ENCODE measurements at regions not wholly inside any gene's neighbourhood (a gene's known extent, or its start where the extent isn't known, plus 50 kb on each side); places are given as distances from the start of the nearest gene placed in this dataset.
A peak's percentile ranks its signal among the peaks of the same experiment; 100 is the strongest.

DNA sequence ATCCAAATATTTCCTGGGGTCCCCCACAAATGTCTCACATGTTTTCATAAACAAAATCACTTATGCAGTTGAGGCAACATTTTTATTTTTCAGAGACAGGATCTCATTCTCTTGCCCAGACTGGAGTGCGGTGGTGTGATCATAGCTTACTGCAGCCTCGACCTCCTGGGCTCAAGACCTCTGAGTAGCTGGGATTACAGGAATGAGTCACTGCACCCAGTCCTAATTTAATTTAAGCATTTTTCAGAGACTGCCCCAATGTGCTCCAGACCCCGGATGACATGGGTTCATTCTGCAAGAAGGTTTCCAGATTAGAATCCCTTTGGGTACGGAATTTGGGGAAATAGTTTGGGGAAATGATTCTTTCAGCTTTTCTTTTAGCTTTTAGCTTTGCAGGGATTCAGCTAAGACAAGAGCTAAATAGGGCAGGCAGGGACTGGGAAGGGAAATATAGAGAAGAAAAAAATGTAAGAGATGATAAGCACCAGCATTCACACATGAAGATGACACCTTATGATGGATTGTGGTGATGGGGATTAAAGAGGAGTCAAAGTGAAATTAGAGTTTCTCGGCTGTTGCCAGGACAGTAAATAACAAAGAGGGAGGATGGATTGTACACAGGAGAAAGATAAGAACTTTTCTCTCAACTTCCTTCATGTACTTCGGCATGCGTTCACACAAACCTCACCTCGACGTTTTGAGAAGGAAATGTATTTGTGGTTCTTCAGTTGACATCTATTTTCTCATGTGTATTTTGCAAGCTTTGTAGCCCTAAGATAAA lies 169.4 kb upstream of the TAB2 start:
- no peak for DNase-seq (ENCODE audit: extremely low read depth in 1 of 2, low read depth in 1 of 2)

DNA sequence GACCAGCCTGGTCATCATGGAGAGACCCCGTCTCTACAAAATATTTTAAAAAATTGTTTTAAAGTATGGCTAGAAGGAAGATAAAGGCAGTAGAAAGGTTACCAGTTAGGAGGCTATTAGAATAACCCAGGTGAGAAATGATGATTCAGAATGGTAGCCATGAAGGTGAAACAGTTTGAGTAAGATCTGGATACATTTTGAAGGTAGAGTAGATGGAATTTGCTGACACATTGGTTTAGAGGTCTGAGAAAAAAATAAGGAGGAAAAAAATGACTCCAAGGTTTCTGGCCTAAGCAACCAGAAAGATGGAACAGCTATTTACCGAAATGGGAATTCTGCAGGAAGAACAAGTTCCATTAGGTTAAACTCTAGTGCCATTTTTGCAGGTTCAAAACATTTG lies 167.9 kb upstream of the TAB2 start:
- no peak for DNase-seq (ENCODE audit: extremely low read depth in 1 of 2, low read depth in 1 of 2)

DNA sequence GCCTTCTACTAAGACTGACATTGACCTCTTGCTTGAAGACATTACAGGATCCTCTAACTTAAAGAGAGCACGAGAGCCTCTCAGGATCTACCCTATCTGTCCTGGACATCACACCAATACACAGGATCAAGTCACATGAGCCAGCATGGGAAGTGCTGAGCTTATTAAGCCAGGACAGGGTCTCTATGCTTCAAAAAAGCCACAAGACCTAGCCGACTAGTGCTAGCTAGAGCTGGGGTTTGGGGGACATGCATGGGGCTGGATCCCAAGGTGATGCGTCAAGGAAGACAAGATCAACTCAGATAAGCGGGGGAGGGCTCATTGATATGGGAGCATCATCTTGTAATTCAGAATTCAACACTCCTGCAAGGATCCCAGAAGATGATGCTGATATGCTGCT lies 167.2 kb upstream of the TAB2 start:
- DNase-seq (ENCODE audit: extremely low read depth in 1 of 2, low read depth in 1 of 2), result no peak

DNA sequence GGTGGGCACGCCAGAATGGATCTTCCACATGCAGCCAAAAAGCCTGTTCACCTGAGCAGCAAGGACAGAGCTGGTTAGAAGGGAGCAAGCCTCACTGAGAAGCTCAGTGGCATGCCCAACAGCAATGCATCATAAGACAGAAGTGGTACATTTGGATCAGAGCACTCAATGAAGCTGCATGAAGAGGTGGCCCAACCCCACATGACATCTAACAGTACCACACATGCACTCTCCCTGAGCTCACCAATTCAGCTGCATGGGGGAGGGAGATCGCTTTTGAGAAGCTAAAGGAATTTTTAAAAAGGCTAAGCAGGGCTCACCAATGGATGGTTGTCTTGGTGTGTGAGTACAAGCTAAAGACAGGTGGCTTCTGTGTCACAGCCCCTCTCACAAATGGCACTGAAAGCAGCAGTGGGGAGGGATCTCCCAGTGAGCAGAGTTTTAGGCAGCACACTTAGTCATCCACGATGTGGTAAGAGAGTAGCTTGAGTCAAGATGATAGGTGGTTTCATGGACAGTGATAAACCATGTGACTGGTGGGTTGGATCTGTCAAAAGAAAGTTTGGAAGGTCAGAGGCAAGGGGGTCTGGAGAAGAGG lies 166.6 kb upstream of the TAB2 start:
- DNase-seq (ENCODE audit: extremely low read depth in 1 of 2, low read depth in 1 of 2), result peak in 1 of 2 donors; percentile 59

DNA sequence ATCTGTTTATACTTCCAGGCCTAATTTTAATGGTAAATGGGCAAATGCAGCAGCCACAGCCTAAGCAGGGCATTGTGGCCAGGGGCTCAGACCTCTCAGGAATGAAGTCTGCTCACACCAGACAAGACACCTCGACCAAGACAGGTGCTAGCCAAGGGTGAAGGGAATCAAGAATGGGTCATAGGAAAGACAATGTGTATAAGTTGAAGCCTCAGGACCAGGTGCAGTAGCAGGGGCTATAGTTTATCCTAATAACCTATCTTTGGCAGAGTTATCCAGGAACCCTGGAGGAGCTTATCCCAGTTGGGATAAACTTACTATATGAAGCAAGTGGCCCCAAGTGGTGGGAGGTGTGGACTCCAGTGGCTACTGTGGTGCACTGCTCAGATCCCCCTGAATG lies 165.0 kb upstream of the TAB2 start:
- no peak for DNase-seq (ENCODE audit: extremely low read depth in 1 of 2, low read depth in 1 of 2)

DNA sequence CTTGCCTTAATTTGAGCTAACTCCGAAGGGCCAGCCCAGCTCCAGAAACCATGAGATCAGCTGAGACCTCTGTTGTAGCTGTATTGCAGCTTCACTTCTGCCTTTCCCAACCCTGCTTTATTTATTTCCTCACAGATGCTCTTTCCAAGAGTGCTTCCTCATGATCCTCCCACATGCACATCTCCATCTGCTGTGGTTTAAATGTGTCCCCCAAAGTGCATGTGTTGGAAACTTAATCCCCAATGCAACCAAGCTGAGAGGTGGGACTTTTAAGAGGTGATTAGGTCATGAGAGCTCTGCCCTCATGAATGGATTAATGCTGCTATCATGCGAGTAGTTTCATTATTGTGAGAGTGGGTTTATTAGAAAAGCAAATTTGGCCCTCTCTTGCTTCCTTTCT lies 164.4 kb upstream of the TAB2 start:
- no peak for DNase-seq (ENCODE audit: extremely low read depth in 1 of 2, low read depth in 1 of 2)

DNA sequence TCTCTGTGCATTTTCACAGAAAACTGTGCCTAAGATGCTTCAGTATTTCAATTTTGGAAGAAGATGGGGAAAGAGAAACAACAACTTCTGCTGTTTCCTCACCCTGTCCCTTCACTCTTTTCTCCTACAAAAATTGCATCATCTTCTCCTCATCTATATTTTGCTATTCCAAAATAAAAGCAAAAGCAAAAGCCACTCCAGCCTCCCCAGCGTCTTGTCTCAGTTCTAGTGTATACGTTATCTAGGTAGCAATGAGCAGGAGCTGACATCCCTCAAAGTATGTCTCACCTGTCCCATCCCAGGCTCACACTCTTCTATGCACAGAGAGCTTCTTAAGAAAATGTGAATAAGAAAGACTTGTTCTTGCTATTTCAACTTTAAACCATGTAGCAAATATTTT lies 163.8 kb upstream of the TAB2 start:
- DNase-seq (ENCODE audit: extremely low read depth in 1 of 2, low read depth in 1 of 2), result no peak

DNA sequence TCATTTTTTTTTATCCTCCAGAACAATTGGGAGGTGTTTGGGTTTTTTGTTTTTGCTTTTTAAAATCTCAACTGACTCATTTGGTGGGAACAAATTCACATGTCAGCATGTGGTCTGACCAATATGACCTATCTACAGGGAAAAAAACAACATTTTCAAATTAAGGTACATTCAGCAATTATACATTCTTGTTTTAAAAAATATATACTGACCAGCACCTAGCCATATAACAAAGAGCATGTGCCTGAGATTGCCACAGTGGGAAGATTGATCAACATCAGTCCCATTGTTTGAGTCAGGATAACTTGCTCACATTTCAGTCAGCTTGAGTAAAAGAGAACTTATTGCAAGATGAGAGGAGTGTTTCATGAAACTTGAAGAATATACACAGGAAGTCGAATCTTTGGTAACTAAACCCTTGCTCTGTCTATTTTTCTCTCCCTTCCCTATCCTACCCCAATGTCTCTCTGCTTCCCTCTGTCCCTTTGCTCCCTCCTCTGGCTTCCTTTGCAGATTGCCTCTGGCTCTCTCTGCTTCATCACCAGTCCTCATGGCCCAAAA lies 163.2 kb upstream of the TAB2 start:
- no peak for DNase-seq (ENCODE audit: extremely low read depth in 1 of 2, low read depth in 1 of 2)

DNA sequence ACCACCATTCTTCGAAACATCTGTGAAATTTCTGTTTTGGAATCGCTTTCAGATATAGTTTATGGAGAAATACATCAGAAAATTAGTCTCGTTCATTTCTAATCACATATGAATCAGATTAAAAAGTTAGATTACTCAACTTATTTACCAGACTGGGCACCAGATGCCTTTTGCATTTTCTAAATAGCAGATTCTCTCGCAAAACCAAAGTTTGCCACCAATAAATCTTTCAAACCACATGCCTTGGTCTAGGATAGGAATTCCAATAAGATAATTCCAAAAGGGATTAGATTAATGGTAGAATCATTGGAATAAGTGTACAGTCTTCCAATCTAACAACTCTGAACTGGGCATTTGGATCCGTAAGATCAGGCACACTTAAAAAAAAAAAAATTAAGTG lies 160.4 kb upstream of the TAB2 start:
- no peak for DNase-seq (ENCODE audit: extremely low read depth in 1 of 2, low read depth in 1 of 2)

DNA sequence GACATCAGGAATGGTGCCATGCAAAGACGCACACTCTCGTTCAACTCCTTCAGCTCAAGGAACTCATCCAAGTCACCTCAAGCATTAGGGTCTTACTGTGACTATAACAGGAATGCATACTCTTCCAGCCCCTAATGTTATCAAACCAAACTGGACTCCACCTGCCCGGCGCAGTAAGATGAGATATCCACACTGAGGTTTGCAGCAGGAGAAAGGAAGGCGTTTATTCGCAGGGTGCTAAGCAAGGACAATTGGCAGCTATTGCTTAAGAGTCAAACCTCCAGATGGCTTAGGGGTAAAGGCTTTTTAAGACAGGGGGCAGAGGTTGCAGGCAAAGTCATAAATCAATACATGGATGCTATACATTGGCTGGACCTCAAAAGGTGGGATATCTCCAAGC lies 159.4 kb upstream of the TAB2 start:
- no peak for DNase-seq (ENCODE audit: extremely low read depth in 1 of 2, low read depth in 1 of 2)

DNA sequence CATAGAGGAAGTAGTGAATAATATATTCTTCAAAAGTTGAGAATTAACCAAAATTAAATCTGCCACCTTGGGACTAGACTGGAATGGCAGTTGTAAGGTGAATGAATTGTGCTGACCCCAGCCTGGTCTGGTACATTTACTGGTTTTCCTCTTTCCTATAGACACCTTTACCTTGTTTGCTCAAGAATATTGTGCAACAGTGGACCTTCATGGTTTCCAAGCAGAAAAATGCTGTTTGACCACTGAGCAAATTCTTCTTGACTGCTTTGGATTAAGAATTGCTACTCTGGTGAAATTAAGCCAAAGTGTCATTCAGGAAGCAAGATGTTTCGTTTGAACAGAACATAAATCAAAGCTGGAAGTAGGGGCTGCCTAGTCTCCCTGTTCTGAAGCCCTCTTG lies 156.6 kb upstream of the TAB2 start:
- DNase-seq (ENCODE audit: extremely low read depth in 1 of 2, low read depth in 1 of 2), result no peak

DNA sequence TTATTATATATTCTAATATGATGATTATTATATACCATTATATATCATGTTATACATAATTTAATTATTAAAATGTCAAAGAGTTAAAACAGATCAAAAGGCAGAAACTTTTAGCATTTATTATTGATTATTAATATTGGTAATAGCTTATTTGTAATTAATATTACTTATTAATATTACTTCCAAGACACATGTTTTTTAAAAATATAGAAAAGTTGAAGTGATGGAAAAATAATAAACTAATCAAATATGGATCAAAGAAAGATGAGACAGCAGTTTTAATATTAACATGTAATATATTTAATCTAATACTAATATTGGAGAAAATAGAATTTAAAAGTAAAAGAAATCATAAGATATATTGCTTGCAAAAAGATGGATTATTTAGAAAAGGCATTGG lies 154.6 kb upstream of the TAB2 start:
- DNase-seq (ENCODE audit: extremely low read depth in 1 of 2, low read depth in 1 of 2), result no peak

DNA sequence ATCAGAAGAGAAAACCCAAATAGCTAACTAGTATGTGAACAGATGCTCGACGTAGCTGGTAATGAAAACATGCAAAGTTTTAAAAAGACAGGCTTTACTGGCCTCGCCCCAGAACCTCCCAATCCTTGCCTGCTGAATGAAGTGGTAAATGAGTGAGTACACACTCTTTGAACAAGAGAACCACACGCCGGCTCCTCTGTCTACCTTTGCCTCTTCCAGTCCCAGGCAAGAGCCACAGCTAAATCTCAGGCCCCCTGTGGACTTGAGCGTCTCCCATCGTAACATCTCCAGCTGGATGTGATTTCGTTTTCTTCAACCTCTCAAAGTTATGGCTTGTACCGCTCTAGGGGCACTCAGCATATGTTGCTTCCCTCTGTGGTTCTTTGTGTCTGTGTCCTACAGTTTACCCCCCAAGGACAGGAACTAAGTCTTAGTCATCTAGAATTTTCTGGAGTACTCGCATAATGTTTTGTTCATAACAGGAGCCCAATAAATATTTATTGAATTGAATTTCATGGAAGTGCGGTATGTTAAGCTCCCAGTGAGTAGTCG lies 153.2 kb upstream of the TAB2 start:
- no peak for DNase-seq (ENCODE audit: extremely low read depth in 1 of 2, low read depth in 1 of 2)

DNA sequence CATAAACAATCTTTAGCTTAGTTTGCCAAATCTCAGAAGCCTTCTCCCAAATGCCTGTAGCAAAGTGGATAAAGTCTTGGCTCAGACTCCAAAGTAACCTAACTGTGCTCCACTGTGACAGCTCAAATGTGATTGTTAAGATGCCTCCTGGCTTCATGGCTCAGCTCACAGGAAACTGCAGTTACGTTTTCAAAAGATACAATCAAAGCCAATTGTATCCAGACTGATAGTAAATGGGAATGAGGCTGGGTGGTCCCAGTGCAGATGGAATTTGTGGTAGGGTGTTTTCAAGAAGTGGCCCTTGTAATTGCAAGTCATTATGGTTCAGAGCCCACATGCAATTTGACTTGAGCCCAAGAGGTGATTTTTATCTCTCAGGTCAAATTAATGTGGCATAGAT lies 151.2 kb upstream of the TAB2 start:
- DNase-seq (ENCODE audit: extremely low read depth in 1 of 2, low read depth in 1 of 2), result no peak

DNA sequence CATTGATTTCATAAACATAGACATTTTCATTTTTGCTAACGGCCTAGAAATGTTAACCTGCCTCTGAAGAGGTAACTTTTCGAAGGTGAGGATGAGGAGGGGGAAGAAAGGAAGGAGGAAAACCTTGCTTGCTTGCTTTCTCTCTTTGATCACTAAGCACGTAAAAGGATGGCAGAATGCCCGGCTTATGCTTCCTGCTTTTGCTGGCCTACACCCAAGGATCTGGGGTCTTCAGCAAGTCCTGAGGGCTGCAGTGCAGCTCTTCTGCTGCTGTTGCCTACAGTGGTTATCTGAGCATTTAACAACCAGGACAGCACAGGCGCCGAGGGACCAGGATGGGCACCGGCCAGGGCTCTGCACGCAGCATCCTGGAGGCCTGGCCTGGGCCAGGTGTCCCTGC lies 150.8 kb upstream of the TAB2 start:
- no peak for DNase-seq (ENCODE audit: extremely low read depth in 1 of 2, low read depth in 1 of 2)

DNA sequence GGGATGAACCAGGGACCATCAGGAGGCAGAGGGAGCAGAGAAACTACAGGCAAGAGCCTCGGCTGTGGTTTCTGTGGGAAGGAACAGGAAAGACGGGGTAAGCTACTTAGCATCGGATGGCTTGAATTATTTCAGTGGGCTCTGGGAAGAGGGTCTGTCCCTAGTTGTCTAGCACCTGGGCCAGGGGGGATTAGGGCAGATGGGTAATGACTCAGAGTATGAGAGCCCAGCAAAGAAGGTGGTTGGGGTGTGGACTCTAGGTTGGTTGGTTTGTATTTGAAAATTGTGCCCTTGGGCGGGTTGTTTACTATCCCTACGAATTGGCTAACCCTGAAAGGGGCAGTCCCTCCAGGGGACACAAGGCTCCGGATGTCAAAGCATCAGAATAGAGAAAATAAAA lies 148.5 kb upstream of the TAB2 start:
- DNase-seq (ENCODE audit: extremely low read depth in 1 of 2, low read depth in 1 of 2), result no peak

DNA sequence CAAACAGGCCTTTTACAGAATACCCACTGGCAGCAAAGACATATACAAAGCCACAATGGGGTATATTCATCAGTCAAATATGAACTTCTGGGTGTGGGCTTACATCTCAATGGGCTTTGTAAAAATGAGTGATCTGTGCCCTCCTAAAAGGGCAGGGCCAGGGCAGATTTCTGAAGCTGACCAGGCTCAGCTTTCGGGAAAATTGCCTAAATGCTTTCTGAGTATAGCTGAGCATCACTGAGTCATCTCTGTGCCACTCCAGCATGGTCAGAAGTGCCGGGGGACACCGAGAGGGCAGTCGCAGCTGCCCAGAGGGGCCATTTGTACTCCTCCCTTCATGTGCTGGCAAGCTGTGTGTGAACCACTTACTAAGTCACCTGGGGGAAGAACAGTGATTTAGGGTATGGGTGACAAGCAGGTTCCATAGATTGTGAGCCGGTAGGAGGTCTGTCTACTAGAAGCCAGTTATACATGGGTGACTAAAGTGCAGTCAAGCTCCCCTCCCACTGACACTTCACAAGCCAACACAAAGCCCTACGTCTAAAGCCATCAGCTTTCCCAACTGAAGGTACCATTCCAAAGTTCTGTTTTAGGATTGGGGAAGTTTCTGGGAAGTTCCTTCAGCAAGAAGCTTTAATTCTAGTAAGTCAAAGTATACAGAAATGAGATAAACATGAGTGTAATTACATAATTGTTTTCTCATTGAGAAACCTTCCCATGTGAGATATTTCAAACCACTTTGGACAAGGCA lies 147.6 kb upstream of the TAB2 start:
- DNase-seq (ENCODE audit: extremely low read depth in 1 of 2, low read depth in 1 of 2), result no peak

DNA sequence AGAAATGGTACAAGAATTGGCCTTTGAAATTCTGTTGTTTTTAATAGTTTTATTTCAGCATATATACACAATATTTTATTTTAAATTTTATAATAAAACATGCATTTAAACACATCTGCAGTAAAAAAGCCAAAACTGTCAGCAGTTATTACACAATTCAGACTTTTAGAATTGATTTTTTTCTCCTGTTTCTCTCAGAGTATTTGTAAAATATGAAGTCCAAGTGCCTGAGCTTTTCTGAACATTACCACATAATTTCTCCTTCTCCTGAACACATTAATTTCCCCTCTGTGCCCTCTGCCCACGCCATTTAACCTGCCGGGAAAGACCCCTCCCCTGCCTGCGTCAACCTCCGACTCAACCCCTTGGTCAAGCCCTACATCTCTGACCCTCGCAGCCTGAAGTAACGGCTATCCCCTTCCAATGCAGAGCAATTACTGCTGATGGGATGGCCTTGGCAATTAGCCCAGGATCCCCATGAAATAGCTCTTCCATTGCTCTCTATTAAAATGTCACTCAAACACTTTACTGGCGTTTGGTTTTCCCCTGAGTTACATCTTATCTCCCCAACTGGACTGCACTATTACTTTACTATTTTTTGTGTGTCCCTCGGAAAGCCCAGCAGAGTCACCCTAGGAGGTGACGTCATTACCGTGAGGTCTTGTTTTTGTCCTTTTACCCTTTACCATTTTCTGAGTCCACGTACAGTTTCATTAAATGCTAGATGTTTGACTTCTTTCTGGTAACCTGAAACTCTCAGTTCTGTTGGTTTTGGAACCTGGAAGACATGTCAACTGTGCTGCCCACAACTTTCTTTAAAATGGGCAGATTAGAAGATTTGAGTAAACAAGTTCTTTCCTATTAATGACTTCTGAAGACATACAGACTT lies 146.7 kb upstream of the TAB2 start:
- no peak for DNase-seq (ENCODE audit: extremely low read depth in 1 of 2, low read depth in 1 of 2)

DNA sequence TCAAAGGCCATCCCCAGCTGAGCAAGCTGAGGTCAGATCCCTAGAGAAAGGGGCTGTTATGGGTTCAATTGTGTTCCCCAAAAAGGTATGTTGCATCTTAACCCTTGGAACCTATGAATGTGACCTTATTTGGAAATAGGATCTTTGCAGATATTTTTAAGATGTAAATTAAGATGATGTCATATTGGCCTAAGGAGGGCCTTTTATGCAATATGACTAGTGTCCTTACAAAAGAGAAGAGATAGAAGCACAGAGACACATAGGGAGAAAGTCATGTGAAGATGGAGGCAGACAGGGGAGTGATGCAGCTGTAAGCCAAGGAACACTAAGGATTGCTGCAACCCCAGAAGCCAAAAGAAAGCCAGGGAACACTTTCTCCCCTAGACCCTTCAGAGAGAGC lies 144.3 kb upstream of the TAB2 start:
- DNase-seq (ENCODE audit: extremely low read depth in 1 of 2, low read depth in 1 of 2), result no peak

DNA sequence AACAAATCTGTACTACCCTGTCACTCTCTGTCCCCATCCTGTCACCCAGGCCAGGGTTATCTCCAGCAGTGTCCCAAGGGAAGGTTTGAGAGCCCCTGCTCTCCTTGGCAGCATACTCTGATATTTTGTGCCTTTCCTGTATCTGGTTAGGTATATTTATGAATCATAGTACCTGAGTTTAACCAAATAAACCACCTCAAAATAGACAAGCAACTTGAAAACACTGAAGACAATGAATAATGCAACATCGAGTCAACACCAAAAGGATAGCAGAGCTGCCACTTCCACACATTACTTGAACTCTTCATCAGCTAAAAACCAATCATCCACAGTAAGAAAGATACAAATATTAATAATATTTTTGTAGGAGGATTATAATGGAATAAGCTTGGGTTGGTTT lies 142.6 kb upstream of the TAB2 start:
- no peak for DNase-seq (ENCODE audit: extremely low read depth in 1 of 2, low read depth in 1 of 2)
